Neural cell (in vitro differentiated cells): ENCODE measurements at regions not wholly inside any gene's neighbourhood (a gene's known extent, or its start where the extent isn't known, plus 50 kb on each side); places are given as distances from the start of the nearest gene placed in this dataset.

Experiments
- CTCF ChIP-seq: fragments of 450-650 bp; IDR thresholded peaks from 2 replicates; pipeline ENCODE4 v1.5.1; 2014; ENCODE audit warnings: antibody characterized with exemption, mild to moderate bottlenecking, moderate library complexity; ENCODE audit not compliant: poor library complexity, severe bottlenecking
- EP300 ChIP-seq: fragments of 450-650 bp; conservative IDR thresholded peaks from 2 replicates; pipeline ENCODE4 v1.6.1; 2014; ENCODE audit warnings: antibody characterized with exemption, mild to moderate bottlenecking, moderate library complexity; ENCODE audit not compliant: poor library complexity, severe bottlenecking
- MXI1 ChIP-seq: fragments of 450-650 bp; conservative IDR thresholded peaks from 2 replicates; pipeline ENCODE4 v1.6.1; 2014; ENCODE audit warnings: antibody characterized with exemption, mild to moderate bottlenecking; ENCODE audit not compliant: poor library complexity, severe bottlenecking
- POLR2AphosphoS5 ChIP-seq: IDR thresholded peaks from 2 replicates; pipeline ENCODE4 v1.6.1; 2012
- RAD21 ChIP-seq: fragments of 450-650 bp; conservative IDR thresholded peaks from 2 replicates; pipeline ENCODE4 v1.6.1; 2014; ENCODE audit warnings: antibody characterized with exemption, mild to moderate bottlenecking, moderate library complexity
- REST ChIP-seq: IDR thresholded peaks from 2 replicates; pipeline ENCODE4 v1.6.1; 2012; ENCODE audit warnings: borderline replicate concordance
- SMC3 ChIP-seq: fragments of 450-650 bp; conservative IDR thresholded peaks from 2 replicates; pipeline ENCODE4 v1.6.1; 2014; ENCODE audit warnings: antibody characterized with exemption, mild to moderate bottlenecking, moderate library complexity; ENCODE audit not compliant: poor library complexity

- TF ChIP-seq POLR2AphosphoS5 (no peak), MXI1 (no peak), REST (no peak), CTCF (no peak), SMC3 (no peak), RAD21 (no peak), EP300 (no peak)
Measured at GRCh38 chr4:103478734-103479133, 241.1 kb downstream of the TACR3 start.
